Chondrocyte (in vitro differentiated cells): ENCODE measurements at regions not wholly inside any gene's neighbourhood (a gene's known extent, or its start where the extent isn't known, plus 50 kb on each side); places are given as distances from the start of the nearest gene placed in this dataset.

Source experiments
- DNase-seq: peaks from one replicate; pipeline ENCODE4 v3.0.0; 2021; ENCODE audit warnings: mixed read lengths, low spot score
- H3K27ac Mint-ChIP-seq: one replicate; pipeline ENCODE4 v1.8.0; 2021; ENCODE audit warnings: mild to moderate bottlenecking, moderate library complexity, mixed read lengths; ENCODE audit not compliant: unreplicated experiment
- H3K27me3 Mint-ChIP-seq: 2 replicates; pipeline ENCODE4 v1.8.0; 2021; ENCODE audit warnings: low read depth, mixed read lengths
- H3K36me3 Mint-ChIP-seq: 2 replicates; pipeline ENCODE4 v1.8.0; 2021; ENCODE audit warnings: low read depth, mixed read lengths
- H3K4me1 Mint-ChIP-seq: 2 replicates; pipeline ENCODE4 v1.8.0; 2021; ENCODE audit warnings: low read depth, mild to moderate bottlenecking, mixed read lengths
- H3K4me3 Mint-ChIP-seq: one replicate; pipeline ENCODE4 v1.8.0; 2021; ENCODE audit warnings: mild to moderate bottlenecking, moderate library complexity, mixed read lengths; ENCODE audit not compliant: unreplicated experiment
- H3K9me3 Mint-ChIP-seq: 2 replicates; pipeline ENCODE4 v1.8.0; 2021; ENCODE audit warnings: low read depth, mixed read lengths
- TF ChIP-seq, protein P1 (sequence below): fragments of 200-600 bp; sonication (generic); IDR thresholded peaks from 2 replicates; pipeline ENCODE4 v1.5.0; 2021; ENCODE audit warnings: antibody characterized with exemption, mild to moderate bottlenecking, moderate library complexity

DNA sequence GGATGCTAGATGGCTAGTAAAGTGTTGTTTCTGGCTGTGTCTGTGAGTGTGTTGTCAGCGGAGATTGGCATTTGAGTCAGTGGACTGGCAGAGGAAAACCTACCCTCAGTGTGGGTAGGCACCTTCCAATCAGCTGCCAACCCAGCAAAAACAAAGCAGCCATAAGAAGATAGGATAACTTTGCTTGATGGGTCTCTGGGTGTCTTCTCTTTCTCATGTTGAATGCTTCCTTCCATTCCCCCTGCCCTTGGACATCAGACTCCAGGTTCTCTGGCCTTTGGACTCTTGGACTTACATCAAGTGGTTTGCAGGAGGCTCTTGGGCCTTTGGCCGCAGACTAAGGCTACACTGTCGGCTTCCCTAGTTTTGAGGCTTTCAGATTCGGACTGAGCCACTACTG, 429.0 kb upstream of the ZNF804A start:
- no peaks in the 10 kb centered on the region for H3K9me3 Mint-ChIP-seq
- H3K27ac Mint-ChIP-seq, result no peak overlapping the region
- DNase-seq, result no peak
- peaks cover 5% of the 10 kb centered on the region for H3K27me3 Mint-ChIP-seq
- TF ChIP-seq, protein P1, sequence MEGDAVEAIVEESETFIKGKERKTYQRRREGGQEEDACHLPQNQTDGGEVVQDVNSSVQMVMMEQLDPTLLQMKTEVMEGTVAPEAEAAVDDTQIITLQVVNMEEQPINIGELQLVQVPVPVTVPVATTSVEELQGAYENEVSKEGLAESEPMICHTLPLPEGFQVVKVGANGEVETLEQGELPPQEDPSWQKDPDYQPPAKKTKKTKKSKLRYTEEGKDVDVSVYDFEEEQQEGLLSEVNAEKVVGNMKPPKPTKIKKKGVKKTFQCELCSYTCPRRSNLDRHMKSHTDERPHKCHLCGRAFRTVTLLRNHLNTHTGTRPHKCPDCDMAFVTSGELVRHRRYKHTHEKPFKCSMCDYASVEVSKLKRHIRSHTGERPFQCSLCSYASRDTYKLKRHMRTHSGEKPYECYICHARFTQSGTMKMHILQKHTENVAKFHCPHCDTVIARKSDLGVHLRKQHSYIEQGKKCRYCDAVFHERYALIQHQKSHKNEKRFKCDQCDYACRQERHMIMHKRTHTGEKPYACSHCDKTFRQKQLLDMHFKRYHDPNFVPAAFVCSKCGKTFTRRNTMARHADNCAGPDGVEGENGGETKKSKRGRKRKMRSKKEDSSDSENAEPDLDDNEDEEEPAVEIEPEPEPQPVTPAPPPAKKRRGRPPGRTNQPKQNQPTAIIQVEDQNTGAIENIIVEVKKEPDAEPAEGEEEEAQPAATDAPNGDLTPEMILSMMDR, result no peak
- no peaks in the 10 kb centered on the region for H3K36me3 Mint-ChIP-seq
- no peak overlapping the region for H3K4me3 Mint-ChIP-seq
- no peaks in the 10 kb centered on the region for H3K4me1 Mint-ChIP-seq

DNA sequence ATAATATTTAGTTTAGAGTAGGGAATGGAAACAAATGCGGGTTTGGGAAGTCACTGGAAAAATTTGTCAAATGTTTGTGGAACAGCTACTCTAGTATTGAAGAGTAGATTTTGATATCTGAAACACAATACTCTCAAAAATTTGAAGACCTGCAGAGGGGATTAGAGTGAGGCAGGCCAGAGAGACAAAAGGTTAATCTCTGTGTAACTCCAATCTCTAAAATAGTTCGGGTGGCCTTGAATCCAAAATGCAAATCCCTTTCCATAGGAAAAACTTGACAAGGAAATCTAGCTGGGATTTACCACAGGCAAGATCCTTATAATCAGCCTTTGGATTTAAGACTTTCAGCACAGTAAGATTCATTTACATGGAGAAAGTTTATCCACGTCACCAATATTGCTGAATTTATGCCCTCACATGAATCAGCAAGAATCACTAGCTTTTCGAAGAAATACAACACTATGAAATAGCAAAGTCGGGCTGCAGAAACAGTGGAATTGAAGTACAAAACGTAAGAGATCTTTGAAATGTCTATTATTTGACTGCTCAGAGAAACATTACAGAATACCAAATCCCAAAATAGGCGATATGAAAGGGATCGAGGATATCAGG, 423.7 kb upstream of the ZNF804A start:
- Mint-ChIP-seq H3K9me3 (no peaks in the 10 kb centered on the region), H3K27me3 (peaks cover 9% of the 10 kb centered on the region), H3K4me3 (no peak overlapping the region), H3K36me3 (no peaks in the 10 kb centered on the region), H3K27ac (no peak overlapping the region), H3K4me1 (no peaks in the 10 kb centered on the region)
- TF ChIP-seq, protein P1, result no peak
- DNase-seq, result no peak

DNA sequence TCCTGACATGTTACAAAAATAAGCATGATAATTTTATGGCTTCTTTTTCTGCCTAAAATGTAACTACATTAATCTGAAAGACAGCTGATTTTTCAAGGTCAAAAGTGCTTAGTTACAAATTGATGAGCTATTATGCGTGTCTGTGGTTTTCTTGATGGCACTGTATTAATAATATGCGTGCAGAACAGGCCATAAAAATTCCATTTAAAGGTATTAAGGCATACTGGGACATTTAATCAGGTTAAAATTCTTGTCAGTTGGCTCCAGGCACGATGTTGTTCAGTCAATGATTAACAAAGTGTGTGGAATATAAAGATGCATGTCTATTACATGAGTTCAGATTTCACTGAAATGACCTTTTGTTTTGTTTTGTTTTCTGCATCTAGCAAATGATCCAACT, 420.1 kb upstream of the ZNF804A start:
- TF ChIP-seq, protein P1, result no peak
- Mint-ChIP-seq H3K9me3 (peaks cover 13% of the 10 kb centered on the region), H3K27ac (no peak overlapping the region), H3K27me3 (peaks cover 7% of the 10 kb centered on the region), H3K36me3 (no peaks in the 10 kb centered on the region), H3K4me3 (no peak overlapping the region), H3K4me1 (no peaks in the 10 kb centered on the region)
- no peak for DNase-seq

DNA sequence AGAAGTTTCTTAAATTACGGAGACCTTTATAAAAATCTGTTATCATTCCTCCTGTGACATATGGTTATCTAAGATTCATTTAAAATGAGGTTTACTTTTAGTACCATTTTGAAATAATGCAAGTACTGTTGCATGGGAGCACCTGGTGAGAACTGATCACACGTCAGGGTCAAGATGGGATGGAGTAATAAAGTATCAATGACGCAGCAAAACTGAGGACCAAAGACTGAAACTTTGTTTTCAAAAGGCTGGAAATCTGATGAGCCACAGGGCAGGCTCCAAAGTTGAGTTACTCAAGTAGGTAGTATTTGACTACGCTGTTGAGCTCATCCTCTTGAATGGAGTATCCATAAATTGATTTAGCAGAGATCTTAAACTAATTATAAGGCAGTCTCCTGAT, 411.9 kb upstream of the ZNF804A start:
- Mint-ChIP-seq H3K36me3 (no peaks in the 10 kb centered on the region), H3K4me3 (no peak overlapping the region), H3K27me3 (no peaks in the 10 kb centered on the region), H3K27ac (no peak overlapping the region), H3K4me1 (no peaks in the 10 kb centered on the region), H3K9me3 (peaks cover 15% of the 10 kb centered on the region)
- DNase-seq, result no peak
- TF ChIP-seq, protein P1, result no peak

DNA sequence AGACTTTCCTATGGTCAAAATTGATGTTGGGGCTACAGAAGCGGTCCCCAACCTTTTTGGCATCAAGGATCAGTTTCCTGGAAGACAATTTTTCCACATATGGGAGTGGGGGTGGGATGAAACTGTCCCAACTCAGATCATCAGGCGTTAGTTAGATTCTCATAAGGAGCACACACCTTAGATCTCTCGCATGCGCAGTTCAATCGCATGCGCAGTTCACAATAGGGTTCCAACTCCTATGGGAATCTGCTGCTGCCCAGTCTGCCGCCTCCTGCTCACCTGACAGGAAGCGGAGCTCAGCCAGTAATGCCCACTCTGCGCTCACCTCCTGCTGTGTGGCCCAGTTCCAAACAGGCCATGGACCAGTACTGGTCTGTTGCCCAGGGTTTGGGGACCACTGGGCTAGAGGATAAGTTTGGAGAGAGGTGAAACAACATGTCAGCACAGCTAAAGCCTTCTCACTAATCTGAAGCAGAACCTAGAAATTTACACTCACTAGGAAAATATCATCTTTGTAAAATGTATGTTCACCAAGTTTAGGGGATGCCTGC, 410.8 kb upstream of the ZNF804A start:
- TF ChIP-seq, protein P1, result no peak
- Mint-ChIP-seq H3K9me3 (peaks cover 7% of the 10 kb centered on the region), H3K27ac (no peak overlapping the region), H3K36me3 (no peaks in the 10 kb centered on the region), H3K27me3 (no peaks in the 10 kb centered on the region), H3K4me3 (no peak overlapping the region), H3K4me1 (no peaks in the 10 kb centered on the region)
- no peak for DNase-seq
